NCI-H1694 (cell line): ENCODE measurements at regions not wholly inside any gene's neighbourhood (a gene's known extent, or its start where the extent isn't known, plus 50 kb on each side); places are given as distances from the start of the nearest gene placed in this dataset.
A peak's percentile ranks its signal among the peaks of the same experiment; 100 is the strongest.
"Not testable (repeated sequence)": the region's sequence is repeated elsewhere in the genome, so short reads cannot be mapped to it uniquely, and the experiment has no call there.

Source experiments
- DNase-seq: peaks from one replicate; lab custom pipeline; 2025; lab: John Stamatoyannopoulos, UW

GRCh38 chr2:153307223-153307622 is 171.3 kb downstream of the RPRM start:
- DNase-seq, result no peak

DNA sequence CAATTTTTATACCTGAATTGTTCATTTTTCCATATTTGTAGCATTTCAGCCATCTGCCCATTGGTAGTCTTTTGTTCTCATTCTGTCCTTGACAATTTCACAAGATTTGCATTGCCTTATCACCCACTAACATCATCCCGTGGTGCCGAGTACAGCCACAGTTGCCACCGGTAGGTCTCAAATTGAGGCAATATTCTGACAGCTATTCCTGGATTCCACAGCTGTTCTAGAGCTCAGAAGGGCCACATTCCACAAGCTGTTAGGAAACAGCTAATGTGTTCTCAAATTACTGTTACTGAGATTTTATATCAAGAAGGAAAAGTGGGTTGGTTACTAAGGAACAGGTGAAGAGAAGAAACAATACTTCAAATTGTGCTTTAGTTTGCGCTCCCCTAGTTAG is 178.8 kb downstream of the RPRM start:
- DNase-seq, result no peak

GRCh38 chr2:153299217-153299616 is 179.3 kb downstream of the RPRM start:
- DNase-seq, result no peak

GRCh38 chr2:153294199-153294786 is 184.3 kb downstream of the RPRM start:
- DNase-seq, result no peak

- no peak for DNase-seq
Observed at GRCh38 chr2:153291718-153292117, 186.8 kb downstream of the RPRM start.

- DNase-seq, result no peak
Observed at GRCh38 chr2:153287109-153287801, 191.3 kb downstream of the RPRM start.

DNA sequence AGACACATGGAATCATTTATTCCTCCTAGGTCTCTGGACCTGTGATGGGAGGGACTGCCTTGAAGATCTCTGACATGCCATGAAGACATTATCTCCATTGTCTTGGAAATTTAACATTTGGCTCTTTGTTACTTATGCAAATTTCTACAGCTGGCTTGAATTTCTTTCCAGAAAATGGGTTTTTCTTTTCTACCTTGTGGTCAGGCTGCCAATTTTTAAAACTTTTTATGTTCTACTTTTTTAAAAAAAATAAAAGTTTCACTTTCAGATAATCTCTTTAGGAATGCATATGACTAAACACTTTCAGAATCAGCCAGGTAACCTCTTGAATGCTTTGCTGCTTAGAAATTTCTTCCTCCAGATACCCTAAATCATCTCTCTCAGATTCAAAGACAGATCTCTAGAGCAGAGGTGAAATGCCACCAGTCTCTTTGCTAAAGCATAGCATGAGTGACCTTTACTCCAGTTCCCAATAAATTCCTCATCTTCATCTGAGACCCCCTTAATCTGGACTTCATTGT is 209.6 kb downstream of the RPRM start:
- no peak for DNase-seq

- not testable (repeated sequence) for DNase-seq
Observed at GRCh38 chr2:153256876-153257275, 221.7 kb downstream of the RPRM start.

- DNase-seq, result not testable (repeated sequence)
Observed at GRCh38 chr2:153246636-153247035, 231.9 kb downstream of the RPRM start.

DNA sequence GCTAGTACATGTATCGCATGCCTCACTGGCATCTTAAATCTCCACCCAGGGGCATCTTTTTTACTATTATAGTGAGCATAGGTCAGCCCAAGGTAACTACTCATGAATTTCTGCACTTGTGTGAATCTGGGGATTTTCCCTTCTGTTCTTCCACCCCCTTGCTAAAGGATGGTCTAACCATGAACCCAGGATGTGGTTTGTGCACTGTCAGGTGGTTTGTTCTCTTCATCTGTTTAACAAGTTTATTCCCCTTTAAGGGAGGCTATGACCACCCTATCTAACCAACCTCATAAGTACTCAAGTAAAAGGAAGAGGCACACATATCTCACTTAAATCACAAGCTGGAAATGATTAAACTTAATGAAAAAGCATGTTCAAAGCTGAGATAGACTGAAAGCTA is 243.0 kb downstream of the RPRM start:
- DNase-seq, result no peak

GRCh38 chr2:153232464-153232863 is 246.1 kb downstream of the RPRM start:
- no peak for DNase-seq

DNA sequence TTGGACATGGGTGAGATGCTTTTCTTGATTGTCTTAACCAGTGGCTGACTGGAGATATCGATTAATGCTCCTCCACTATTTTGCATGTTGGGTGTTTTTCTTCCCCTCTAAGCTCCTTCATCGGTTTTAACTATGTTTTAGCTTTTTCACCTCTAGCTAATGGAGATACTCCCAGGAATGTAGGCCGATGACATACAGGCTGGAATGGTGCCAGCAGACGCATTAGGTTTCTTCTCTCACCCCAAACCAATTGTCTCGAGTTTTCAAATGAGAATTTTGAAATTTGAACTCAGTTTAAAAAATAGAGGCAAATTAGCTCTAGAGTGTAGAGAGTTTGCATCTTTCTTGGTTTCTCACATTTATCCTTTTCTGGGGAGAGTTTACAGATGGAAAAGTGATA is 247.6 kb downstream of the RPRM start:
- DNase-seq, result no peak

GRCh38 chr2:153228904-153229303 is 249.7 kb downstream of the RPRM start:
- no peak for DNase-seq

- no peak for DNase-seq
Observed at GRCh38 chr2:153227981-153228380, 250.6 kb downstream of the RPRM start.

DNA sequence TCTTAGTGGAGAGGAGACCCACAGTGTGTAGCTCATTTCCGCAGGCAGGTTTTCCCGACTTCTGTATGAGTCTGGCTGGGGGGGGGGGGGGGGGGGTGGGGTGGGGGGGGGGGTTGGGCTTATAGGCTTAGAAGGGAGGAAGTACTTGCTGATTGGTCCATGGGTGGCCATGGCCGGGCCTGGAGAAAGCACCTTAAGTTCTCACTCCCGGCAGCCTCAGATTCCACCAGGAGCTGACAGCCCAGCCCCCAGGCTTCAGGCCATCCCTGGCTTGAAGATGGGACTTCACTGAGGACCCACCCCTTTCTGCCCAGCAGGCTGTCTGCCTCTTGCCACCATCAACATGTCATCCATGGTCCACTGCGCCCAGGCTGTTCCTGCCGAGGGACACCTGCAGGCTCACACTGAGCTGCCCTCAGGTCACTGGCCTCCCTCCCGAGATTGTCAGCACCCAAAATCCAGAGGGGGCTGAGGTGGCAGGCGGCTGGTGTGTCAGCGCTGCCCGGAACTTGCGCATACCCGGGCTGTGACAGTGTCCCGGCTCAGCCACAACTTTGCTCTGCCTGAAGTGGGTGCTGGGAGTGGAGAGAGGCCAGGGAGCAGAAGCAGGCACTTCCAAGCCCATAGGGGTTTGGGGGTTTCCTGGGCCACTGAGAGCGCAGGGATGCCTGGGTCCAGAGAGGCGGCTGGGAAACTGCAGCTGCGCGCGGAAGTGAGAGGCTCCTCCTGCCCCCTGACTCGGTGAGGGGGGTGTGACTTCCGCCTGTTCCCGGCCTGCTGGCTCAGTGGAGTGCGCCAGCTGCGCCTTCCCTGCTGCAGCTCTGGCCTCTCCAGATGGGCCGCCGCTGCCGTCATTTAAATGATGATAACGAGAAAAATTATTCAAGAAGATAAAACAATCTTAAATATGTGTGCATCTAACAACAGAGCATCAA is 256.1 kb downstream of the RPRM start:
- no peak for DNase-seq

- DNase-seq, result no peak
Observed at GRCh38 chr2:153221506-153221905, 257.1 kb downstream of the RPRM start.

- DNase-seq, result no peak
Observed at GRCh38 chr2:153221087-153221486, 257.5 kb downstream of the RPRM start.

GRCh38 chr2:153218851-153219250 is 259.7 kb downstream of the RPRM start:
- no peak for DNase-seq

GRCh38 chr2:153214337-153214736 is 264.2 kb downstream of the RPRM start:
- peak; percentile 22 for DNase-seq

- no peak for DNase-seq
Observed at GRCh38 chr2:153213022-153213421, 265.5 kb downstream of the RPRM start.

DNA sequence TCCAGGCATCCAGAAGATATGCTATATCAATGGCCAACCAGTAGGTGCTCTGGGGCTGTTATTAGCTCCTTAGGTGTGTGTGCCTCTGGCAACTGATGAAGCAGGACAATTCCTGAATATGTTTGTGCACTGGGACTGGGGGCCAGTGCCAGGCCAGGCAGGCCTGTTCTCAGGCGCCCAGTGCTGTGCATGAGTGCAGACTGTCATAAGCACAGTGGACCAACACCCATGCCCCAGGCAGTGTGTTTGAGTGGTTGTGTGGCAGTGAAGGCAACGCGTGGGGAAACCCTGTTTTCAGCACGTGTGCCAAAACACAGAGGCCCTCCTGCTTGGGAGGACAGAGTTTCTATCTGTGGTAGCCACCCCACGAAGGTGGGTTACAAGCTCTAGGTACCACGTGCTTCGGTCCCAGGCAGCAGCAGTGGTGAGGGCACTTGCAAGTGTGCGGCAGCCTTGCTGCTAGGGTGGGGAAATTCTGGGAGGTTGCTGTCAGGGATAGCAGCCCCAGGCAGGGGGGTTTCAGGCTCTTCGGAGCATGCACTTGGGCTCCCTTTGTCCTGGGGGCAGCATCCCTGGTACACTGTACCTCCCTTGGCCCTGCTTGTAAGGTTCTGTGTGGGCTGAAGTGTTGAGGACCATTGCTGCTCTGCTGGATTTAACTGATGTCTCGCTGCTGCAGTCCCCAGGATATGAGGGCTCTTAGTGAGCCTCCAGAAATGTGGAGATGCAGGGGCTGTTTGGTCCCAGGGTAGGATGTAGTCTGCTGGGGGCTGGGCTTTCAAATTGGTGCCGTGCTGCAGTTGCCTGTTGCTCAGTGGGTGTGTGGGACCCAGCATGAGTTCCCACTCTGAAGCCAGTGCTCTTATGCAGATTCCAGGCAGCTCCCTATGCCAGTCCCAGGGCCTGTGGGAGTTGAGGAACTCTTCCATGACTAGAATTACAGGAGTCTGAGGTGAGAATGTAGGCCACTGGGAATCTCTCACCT is 280.9 kb downstream of the RPRM start:
- no peak for DNase-seq
